Fibroblast of pulmonary artery (primary cell): ENCODE measurements at regions not wholly inside any gene's neighbourhood (a gene's known extent, or its start where the extent isn't known, plus 50 kb on each side); places are given as distances from the start of the nearest gene placed in this dataset.

Experiments
- DNase-seq: peaks from one replicate; pipeline ENCODE4 v3.0.0-alpha.2; 2010; ENCODE audit warnings: low read depth
- H3K4me3 ChIP-seq: replicated peaks from 2 replicates; pipeline ENCODE4 v1.5.1; 2011; ENCODE audit warnings: low read depth, mild to moderate bottlenecking, control low read depth, low read length, moderate library complexity
- CTCF ChIP-seq: IDR thresholded peaks from 2 replicates; pipeline ENCODE4 v1.5.1; 2011; ENCODE audit warnings: mild to moderate bottlenecking, control low read depth, low read length, inconsistent platforms; ENCODE audit errors: missing control alignments

- no peak overlapping the region for H3K4me3 ChIP-seq
- TF ChIP-seq CTCF, result no peak
- no peak for DNase-seq
Measured at GRCh38 chr1:162941024-162941423, 80.0 kb upstream of the CCDC190 start.

GRCh38 chr1:162939035-162939434 is 78.1 kb upstream of the CCDC190 start:
- TF ChIP-seq CTCF, result no peak
- no peak overlapping the region for H3K4me3 ChIP-seq
- no peak for DNase-seq

- TF ChIP-seq CTCF, result no peak
Measured at GRCh38 chr1:162937716-162938395, 76.9 kb upstream of the CCDC190 start.

GRCh38 chr1:162930976-162931560 is 70.1 kb upstream of the CCDC190 start:
- TF ChIP-seq CTCF, result no peak
- DNase-seq, result no peak
- H3K4me3 ChIP-seq, result no peak overlapping the region

More at GRCh38 chr1:162937716-162938395, 76.9 kb upstream of the CCDC190 start:
- H3K4me3 ChIP-seq, result no peak overlapping the region
- no peak for DNase-seq

- H3K4me3 ChIP-seq, result no peak overlapping the region
- no peak for TF ChIP-seq CTCF
- DNase-seq, result no peak
Measured at GRCh38 chr1:162930532-162930931, 69.6 kb upstream of the CCDC190 start.

- no peak for TF ChIP-seq CTCF
- no peak for DNase-seq
- no peak overlapping the region for H3K4me3 ChIP-seq
Measured at GRCh38 chr1:162929177-162929576, 68.2 kb upstream of the CCDC190 start.

GRCh38 chr1:162928141-162928540 is 67.2 kb upstream of the CCDC190 start:
- no peak for DNase-seq
- TF ChIP-seq CTCF, result no peak
- H3K4me3 ChIP-seq, result no peak overlapping the region
